Astrocyte of the spinal cord (primary cell): ENCODE measurements at regions not wholly inside any gene's neighbourhood (a gene's known extent, or its start where the extent isn't known, plus 50 kb on each side); places are given as distances from the start of the nearest gene placed in this dataset.
"Not testable (repeated sequence)": the region's sequence is repeated elsewhere in the genome, so short reads cannot be mapped to it uniquely, and the experiment has no call there.

ENCODE experiments used
- DNase-seq: peaks from one replicate; pipeline ENCODE4 v3.0.0; 2011; ENCODE audit warnings: low read depth, low spot score
- H3K4me3 ChIP-seq: 2 replicates; pipeline ENCODE4 v1.5.1; 2011; ENCODE audit warnings: low read depth, mild to moderate bottlenecking, low read length, moderate library complexity
- in situ Hi-C: cut with HindIII; loops from 2 replicates; pipeline ENCODE4 v1.10.0; 2017; ENCODE audit warnings: low sequenced_read_pairs
- TF ChIP-seq, protein P1 (sequence below): IDR thresholded peaks from 2 replicates; pipeline ENCODE4 v1.5.1; 2012; ENCODE audit warnings: low read depth, mild to moderate bottlenecking, low read length, inconsistent platforms

DNA sequence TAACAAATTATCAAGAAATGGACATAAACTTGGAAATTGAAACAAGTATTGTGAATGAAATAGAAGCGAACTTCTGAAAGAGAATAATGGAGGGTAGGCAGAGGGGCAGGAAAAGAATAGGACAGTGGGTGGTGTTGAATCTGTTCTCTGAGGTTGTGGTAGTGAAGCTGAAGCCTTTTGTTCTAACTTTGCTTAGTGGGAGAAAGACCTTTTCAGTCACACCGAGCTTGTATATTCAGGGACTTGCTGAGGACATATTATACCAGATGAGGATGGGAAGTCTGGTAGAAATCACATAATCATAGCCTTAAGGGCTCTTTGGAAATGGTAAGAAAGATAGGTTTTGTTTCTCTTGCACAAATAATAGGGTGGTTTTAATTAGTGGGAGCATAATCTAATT lies 115.4 kb upstream of the NDST4 start:
- DNase-seq: no peak
- in situ Hi-C loops: no loop called here
- no peak overlapping the region for H3K4me3 ChIP-seq
- TF ChIP-seq, protein P1, sequence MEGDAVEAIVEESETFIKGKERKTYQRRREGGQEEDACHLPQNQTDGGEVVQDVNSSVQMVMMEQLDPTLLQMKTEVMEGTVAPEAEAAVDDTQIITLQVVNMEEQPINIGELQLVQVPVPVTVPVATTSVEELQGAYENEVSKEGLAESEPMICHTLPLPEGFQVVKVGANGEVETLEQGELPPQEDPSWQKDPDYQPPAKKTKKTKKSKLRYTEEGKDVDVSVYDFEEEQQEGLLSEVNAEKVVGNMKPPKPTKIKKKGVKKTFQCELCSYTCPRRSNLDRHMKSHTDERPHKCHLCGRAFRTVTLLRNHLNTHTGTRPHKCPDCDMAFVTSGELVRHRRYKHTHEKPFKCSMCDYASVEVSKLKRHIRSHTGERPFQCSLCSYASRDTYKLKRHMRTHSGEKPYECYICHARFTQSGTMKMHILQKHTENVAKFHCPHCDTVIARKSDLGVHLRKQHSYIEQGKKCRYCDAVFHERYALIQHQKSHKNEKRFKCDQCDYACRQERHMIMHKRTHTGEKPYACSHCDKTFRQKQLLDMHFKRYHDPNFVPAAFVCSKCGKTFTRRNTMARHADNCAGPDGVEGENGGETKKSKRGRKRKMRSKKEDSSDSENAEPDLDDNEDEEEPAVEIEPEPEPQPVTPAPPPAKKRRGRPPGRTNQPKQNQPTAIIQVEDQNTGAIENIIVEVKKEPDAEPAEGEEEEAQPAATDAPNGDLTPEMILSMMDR: no peak

DNA sequence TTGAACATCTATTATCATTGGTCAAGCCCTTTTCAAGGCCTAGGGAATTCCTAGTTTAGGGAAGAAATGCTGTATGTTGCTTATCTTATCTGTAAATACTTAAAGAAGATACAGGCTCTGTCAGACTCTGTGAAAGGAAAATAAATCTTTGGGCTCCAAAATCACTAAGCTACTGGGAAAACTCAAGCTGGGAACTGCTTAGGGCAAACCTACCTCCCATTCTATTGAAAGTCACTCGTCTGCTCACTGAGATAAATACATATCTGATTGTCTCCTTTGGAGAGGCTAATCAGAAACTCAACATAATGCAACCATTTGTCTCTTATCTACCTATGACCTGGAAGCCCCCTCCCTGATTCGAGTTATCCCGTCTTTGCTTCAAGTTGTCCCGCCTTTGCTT lies 108.6 kb upstream of the NDST4 start:
- no peak for DNase-seq
- no peak overlapping the region for H3K4me3 ChIP-seq
- in situ Hi-C loops: no loop called here
- TF ChIP-seq, protein P1: no peak

DNA sequence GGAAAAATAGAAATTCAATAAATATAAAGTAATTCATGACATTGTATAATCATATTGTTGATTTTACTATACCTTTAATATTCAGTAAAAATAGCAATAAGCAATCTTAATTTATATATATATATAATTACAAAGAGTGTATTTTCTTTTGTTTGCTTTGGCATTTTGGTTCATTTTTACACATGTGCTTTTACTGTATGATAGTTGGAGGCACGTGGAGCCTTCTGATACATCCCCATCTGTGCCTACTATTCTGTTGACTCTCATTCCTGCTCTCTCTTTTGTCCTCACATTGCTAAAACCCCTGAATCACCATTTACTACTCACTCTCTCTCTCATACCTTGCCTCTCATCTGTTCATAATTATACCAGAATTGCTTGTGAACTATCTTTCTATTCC lies 106.4 kb upstream of the NDST4 start:
- H3K4me3 ChIP-seq: no peak overlapping the region
- TF ChIP-seq, protein P1: no peak

DNA sequence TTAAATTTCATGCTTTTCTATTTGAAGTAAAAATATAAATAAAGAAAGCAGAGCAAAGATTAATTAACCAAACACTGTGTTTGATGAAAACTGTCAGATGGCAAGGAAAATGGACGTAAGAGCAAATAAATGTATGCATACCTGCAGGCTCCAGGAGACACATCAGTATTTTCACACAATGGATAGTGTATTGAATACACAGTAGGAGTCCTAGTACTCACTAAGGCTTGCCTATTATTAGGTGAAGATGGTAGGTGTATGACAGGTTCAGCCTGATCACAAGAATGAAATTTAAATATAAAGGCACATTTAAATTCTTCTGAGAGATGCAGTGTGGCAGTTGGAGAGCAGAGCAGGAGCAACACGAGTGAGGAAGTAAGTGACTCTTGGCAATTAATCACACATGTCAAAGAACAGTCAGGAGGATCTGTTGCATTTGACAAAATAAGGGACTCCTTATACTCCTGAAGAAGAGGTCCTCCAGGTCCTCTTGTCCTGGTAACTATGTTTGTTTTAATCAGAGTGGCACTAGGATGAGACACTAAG lies 106.0 kb upstream of the NDST4 start:
- in situ Hi-C loops: no loop called here
- TF ChIP-seq, protein P1: no peak
- no peak for DNase-seq
- no peak overlapping the region for H3K4me3 ChIP-seq

More for the DNA sequence above, 106.4 kb upstream of the NDST4 start:
- DNase-seq: no peak
- in situ Hi-C loops: no loop called here

DNA sequence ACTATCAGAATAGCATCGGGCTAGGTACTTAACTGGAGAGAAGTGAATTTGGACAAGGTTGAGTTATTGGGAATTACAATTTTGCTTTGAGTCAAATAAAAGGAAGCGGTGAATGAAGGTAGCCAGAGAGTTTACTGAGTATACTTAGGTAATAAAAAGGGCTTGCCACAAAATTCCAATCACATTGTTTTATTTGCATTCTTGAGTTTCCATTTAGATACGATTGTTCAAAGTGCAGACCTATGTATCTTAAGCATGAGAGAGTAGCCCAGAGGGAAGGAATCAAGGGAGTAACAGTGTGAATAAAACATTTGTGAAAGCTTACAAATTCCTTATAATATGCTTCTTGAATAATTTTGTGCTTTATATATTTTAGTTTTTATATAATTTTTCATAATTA lies 102.5 kb upstream of the NDST4 start:
- no peak overlapping the region for H3K4me3 ChIP-seq
- in situ Hi-C loops: no loop called here
- TF ChIP-seq, protein P1: no peak
- DNase-seq: no peak

DNA sequence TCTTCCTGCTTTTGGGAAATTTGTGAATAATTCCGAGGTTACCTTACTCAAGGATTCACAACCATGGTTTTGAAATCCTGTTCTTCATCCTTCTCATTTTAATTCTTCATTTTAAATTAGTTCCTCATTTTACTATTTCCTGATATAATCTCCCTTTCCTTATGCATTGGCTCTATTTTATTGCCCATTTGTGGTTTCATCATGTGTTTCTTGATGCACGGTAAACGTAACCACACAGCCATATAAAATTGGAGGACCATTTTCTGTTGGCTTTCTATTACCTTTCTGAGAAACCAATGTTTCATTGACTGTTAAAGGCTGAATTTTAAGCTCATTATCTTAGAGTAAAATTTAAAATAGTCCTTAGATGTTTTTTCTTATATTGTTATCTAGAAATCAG lies 100.3 kb upstream of the NDST4 start:
- in situ Hi-C loops: no loop called here
- no peak overlapping the region for H3K4me3 ChIP-seq
- DNase-seq: no peak
- TF ChIP-seq, protein P1: no peak

DNA sequence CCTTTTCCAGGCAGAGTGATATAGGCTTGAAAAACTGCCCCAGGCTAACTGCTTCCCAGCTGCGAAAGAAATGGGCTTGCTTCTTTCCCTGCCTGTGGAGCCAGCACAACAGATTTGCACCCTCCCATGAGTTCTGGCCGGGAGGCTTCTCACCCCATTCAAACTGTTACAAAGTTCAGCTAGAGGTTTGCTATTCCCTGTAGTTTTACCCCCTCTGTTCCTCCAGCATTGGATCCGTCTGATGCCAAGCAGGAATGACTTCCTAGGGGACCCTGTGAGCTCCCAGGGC lies 87.6 kb upstream of the NDST4 start:
- in situ Hi-C loops: no loop called here
- DNase-seq: no peak
- TF ChIP-seq, protein P1: no peak
- H3K4me3 ChIP-seq: no peak overlapping the region

DNA sequence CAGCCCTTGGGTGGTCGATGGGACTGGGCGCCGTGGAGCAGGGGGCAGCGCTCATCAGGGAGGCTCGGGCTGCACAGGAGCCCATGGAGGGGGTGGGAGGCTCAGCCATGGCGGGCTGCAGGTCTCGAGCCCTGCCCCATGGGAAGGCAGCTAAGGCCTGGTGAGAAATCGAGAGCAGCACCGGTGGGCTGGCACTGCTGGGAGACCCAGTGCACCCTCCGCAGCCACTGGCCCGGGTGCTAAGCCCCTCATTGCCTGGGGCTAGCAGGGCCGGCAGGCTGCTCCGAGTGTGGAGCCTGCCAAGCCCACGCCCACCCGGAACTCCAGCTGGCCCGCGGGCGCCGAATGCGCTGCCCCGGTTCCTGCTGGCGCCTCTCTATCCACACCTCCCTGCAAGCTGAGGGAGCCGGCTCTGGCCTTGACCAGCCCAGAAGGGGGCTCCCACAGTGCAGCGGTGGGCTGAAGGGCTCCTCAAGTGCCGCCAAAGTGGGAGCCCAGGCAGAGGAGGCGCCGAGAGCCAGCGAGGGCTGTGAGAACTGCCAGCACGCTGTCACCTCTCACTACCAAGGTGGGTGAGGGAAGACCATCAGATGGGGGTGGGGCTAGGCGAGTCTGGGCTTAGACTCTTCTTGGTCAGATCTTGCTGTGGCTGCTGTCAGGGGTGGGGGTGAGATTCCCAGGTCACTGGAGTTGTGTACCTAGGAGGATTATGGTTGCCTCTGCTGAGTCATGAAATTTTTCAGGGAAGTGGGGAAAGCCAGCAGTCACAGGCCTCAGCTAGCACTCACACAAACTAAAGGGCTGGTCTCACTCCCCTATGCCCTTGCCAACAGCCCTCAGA lies 87.0 kb upstream of the NDST4 start:
- DNase-seq, in situ Hi-C loops, H3K4me3 ChIP-seq: not testable (repeated sequence)

DNA sequence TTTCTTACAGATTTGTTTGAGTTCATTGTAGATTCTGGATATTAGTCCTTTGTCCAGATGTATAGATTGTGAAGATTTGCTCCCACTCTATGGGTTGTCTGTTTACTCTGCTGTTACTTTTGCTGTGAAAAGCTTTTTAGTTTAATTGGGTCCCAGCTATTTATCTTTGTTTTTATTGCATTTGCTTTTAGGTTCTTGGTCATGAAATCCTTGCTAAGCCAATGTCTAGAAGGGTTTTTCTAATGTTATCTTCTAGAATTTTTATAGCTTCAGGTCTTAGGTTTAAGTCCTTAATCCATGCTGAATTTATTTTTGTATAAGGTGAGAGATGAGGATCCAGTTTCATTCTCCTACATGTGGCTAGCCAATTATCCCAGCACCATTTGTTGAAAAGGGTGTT lies 81.2 kb upstream of the NDST4 start:
- DNase-seq, in situ Hi-C loops, H3K4me3 ChIP-seq: not testable (repeated sequence)
